ENCODE measurements at regions not wholly inside any gene's neighbourhood (a gene's known extent, or its start where the extent isn't known, plus 50 kb on each side); places are given as distances from the start of the nearest gene placed in this dataset.

DNA sequence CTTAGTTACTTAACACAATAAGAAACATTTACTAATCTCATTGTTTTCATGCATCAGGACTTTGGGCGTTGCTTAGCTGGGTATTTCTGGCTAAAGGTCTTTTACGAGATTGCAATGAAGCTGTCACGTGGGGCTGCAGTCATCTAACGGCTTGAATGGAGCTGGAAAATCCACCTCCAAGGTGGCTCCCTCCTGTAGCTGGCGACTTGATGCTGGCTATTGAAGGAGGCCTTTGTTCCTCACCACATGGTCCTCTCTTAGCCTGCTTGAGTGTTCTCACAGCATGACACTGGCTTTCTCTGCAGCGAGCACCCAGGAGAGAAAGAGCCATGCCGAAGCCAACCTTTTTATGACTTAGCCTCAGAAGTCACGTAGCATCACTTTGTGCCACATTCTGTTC lies 92.0 kb downstream of the NHLRC3 start:
- no peak overlapping the region for H3K4me3 ChIP-seq (ENCODE audit: low read depth, poor library complexity, severe bottlenecking)
- WGBS, 2 donors, result 75 to 76% methylated on average over 8 of the region's 8 CpGs
- no peak for DNase-seq (ENCODE audit: low spot score in 2 of 2)
- intact Hi-C loops (cut with DNase I; ENCODE audit: low total_unique reads), result no loop called here
- no peak for TF ChIP-seq POLR2A (IDR thresholded peaks at IDR 0.05)
- TF ChIP-seq, protein P1, sequence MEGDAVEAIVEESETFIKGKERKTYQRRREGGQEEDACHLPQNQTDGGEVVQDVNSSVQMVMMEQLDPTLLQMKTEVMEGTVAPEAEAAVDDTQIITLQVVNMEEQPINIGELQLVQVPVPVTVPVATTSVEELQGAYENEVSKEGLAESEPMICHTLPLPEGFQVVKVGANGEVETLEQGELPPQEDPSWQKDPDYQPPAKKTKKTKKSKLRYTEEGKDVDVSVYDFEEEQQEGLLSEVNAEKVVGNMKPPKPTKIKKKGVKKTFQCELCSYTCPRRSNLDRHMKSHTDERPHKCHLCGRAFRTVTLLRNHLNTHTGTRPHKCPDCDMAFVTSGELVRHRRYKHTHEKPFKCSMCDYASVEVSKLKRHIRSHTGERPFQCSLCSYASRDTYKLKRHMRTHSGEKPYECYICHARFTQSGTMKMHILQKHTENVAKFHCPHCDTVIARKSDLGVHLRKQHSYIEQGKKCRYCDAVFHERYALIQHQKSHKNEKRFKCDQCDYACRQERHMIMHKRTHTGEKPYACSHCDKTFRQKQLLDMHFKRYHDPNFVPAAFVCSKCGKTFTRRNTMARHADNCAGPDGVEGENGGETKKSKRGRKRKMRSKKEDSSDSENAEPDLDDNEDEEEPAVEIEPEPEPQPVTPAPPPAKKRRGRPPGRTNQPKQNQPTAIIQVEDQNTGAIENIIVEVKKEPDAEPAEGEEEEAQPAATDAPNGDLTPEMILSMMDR (IDR thresholded peaks at IDR 0.05), result no peak

DNA sequence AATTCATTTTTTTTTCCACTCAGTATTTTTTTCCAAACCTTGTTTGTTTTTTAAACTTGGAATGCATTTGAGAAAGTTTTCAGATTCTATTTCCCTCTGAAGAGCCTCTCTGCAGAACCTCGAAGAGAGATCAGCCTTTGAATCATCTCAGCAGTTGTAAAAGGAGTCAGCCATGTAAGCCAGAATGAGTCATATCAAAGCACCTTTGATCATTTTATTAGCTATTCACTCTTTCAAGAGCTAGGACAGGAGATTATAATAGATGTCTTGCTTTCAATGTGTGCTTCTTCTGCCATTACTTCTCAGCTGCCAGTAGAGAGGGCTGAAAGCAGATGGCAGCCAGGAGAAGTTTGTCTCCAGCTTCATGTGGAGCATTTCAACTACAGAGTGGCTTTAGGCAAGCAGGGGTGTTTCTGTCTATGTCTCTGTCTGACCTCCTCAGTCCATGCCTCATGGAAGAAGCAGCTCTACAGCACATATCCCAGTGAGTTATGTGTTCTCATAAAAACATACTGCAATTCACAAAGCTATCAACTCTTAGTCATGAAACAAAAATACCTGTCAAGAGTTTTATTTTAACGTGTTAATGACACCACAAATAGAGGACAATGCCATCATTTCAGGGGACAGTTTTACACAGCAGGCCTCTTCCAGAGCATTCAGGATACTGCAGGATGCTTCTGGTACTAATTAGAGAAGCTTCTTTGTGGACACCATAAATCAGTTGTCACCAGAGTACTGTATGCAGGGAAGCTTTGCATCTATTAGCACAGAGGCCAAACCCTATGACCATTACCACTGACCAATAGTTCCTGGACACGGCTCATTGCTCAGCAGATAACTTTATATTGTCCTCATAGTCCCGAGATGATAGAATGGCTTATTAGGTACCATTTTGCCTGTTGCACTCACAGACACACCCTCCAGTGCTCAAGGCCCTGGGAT lies 94.3 kb downstream of the NHLRC3 start:
- TF ChIP-seq POLR2A (IDR thresholded peaks at IDR 0.05), result no peak
- TF ChIP-seq, protein P1 (IDR thresholded peaks at IDR 0.05), result no peak
- intact Hi-C loops (cut with DNase I; ENCODE audit: low total_unique reads), result no loop called here
- no peak for DNase-seq (ENCODE audit: low spot score in 2 of 2)
- H3K4me3 ChIP-seq (ENCODE audit: low read depth, poor library complexity, severe bottlenecking), result no peak overlapping the region
- WGBS, 2 donors, result 63 to 67% methylated on average over 4 of the region's 4 CpGs

DNA sequence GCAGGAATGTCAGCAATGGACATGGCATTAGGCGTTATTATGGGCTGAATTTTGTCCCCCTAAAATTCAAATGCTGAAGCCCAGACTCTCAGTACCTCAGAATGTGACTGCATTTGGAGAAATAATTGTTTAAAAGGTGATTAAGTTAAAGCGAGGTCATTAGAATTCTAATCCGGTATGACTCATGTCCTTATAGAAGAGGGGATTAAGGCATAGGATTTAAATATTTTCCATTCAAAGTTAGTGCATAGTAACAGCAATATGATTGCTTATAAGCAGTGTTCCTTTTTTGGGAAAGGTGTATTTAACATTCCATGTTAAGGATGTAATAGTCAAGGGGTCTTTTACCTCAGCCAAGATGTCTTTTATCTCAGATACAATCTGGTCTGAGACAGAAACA lies 95.5 kb downstream of the NHLRC3 start:
- no peak for TF ChIP-seq POLR2A (IDR thresholded peaks at IDR 0.05)
- TF ChIP-seq, protein P1 (IDR thresholded peaks at IDR 0.05), result no peak
- H3K4me3 ChIP-seq (ENCODE audit: low read depth, poor library complexity, severe bottlenecking), result no peak overlapping the region
- DNase-seq (ENCODE audit: low spot score in 2 of 2), result no peak
- intact Hi-C loops (cut with DNase I; ENCODE audit: low total_unique reads), result no loop called here
- WGBS, 2 donors, result 85 to 89% methylated on average over 3 of the region's 3 CpGs

DNA sequence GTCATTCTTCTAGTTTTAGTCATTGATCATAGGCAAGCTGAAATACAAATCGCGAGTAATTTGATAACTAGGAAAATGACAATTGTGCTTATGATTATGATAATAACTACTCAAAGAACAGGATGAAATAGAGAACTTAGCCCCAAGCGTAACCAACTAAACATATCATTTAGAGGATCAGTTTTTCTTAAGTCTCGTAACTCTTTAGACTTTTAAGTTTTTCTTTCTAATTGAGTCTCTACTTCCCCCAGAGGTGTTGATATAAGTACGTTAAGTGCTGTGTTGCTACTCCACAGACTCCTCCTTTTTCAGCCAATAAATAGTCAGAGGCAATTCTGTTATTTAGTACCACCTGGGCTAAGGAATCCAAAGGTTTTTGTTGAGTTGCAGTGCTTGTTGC lies 96.3 kb downstream of the NHLRC3 start:
- no peak overlapping the region for H3K4me3 ChIP-seq (ENCODE audit: low read depth, poor library complexity, severe bottlenecking)
- 70 to 77% methylated on average over 5 of the region's 5 CpGs for WGBS, 2 donors
- DNase-seq (ENCODE audit: low spot score in 2 of 2), result no peak
- intact Hi-C loops (cut with DNase I; ENCODE audit: low total_unique reads), result no loop called here
- TF ChIP-seq, protein P1 (IDR thresholded peaks at IDR 0.05), result no peak
- TF ChIP-seq POLR2A (IDR thresholded peaks at IDR 0.05), result no peak

DNA sequence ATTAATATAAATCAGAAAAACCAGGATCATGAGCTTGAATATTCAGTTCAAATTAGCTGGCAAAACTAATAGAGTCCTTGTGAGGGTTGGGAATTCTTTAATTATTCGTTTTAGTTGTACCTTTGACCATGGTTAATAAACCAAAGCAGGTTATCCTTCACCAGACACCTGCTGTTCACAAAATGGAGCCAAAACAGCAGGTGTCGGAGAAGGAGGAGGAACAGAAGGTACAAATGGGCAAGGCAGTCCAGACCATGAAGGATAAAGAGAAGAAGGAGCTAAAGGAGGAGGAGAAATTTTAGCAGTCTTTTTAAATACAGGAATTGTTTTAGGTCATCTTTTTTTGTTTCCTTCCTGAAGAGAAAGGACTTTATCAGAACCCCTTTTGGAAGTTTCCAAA lies 106.1 kb downstream of the NHLRC3 start:
- TF ChIP-seq, protein P1 (IDR thresholded peaks at IDR 0.05), result no peak
- TF ChIP-seq POLR2A (IDR thresholded peaks at IDR 0.05), result no peak
- no peak overlapping the region for H3K4me3 ChIP-seq (ENCODE audit: low read depth, poor library complexity, severe bottlenecking)
- WGBS, 2 donors, result 57 to 63% methylated on average over 2 of the region's 2 CpGs
- DNase-seq (ENCODE audit: low spot score in 2 of 2), result no peak
- intact Hi-C loops (cut with DNase I; ENCODE audit: low total_unique reads), result no loop called here
